ENCODE measurements at regions not wholly inside any gene's neighbourhood (a gene's known extent, or its start where the extent isn't known, plus 50 kb on each side); places are given as distances from the start of the nearest gene placed in this dataset.

DNA sequence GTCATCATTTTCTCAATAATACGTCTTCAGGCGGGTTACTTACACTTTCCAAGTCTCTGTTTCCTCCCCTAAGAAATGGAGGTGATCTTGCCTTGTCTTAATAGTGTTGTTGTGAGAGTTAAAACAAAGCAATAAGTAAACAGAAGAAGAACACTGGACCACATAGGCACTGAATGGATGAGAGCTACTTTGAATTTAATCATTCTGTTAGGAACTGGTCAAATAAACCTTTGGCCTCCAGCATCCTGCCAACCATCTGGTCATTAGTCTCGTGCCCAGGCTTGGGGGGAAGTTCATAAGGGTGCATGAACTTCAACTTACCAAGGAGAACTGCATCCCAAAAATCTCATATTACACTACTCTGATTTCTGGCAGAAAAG, 109.4 kb upstream of the C7orf33 start:
- Histone ChIP-seq H3K9me3 (no peaks in the 10 kb centered on the region), H3K4me1 (no peaks in the 10 kb centered on the region), H3K27me3 (peaks cover 0 to 2% of the 10 kb centered on the region in 2 donors), H3K27ac (no peak overlapping the region), H3K36me3 (no peaks in the 10 kb centered on the region), H3K4me3 (no peak overlapping the region)
- DNase-seq, result no peak
- TF ChIP-seq CTCF (IDR thresholded peaks at IDR 0.05), result no peak
- intact Hi-C loops (cut with DNase I; ENCODE audit: low total_unique reads), result no loop called here

GRCh38 chr7:148481971-148482626, 108.5 kb upstream of the C7orf33 start:
- no peak for TF ChIP-seq CTCF (IDR thresholded peaks at IDR 0.05)
- Histone ChIP-seq H3K4me1 (no peaks in the 10 kb centered on the region), H3K4me3 (no peak overlapping the region), H3K27me3 (peaks cover 0 to 7% of the 10 kb centered on the region in 2 donors), H3K9me3 (no peaks in the 10 kb centered on the region), H3K36me3 (no peaks in the 10 kb centered on the region), H3K27ac (no peak overlapping the region)
- intact Hi-C loops (cut with DNase I; ENCODE audit: low total_unique reads), result no loop called here
- DNase-seq, result no peak

- Histone ChIP-seq H3K36me3 (no peaks in the 10 kb centered on the region), H3K27me3 (peaks cover 0 to 10% of the 10 kb centered on the region in 2 donors), H3K4me1 (no peaks in the 10 kb centered on the region), H3K4me3 (no peak overlapping the region), H3K27ac (no peak overlapping the region), H3K9me3 (no peaks in the 10 kb centered on the region)
- no peak for TF ChIP-seq CTCF (IDR thresholded peaks at IDR 0.05)
- DNase-seq, result no peak
- intact Hi-C loops (cut with DNase I; ENCODE audit: low total_unique reads), result no loop called here
Observed at GRCh38 chr7:148483515-148484308, 106.9 kb upstream of the C7orf33 start.

DNA sequence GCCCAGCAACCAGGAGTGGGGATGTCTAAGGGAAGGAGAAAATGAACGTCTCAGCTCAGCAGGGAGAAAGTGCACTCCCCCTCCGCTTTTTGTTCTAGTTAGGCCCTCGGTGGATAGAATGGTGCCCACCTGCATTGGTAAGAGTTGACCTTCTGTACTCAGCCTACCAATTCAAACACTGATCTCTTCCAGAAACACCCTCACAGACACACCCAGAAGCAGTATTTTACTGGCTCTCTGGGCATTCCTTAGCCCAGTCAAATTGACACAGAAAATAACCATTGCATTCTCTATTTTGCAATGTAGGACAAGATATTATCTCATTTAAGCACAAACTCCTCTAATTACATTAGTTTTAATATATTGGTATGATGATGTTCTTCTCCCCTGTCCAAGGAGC, 106.1 kb upstream of the C7orf33 start:
- Histone ChIP-seq H3K27me3 (peaks cover 0 to 10% of the 10 kb centered on the region in 2 donors), H3K9me3 (no peaks in the 10 kb centered on the region), H3K27ac (no peak overlapping the region), H3K4me3 (no peak overlapping the region), H3K36me3 (no peaks in the 10 kb centered on the region), H3K4me1 (no peaks in the 10 kb centered on the region)
- intact Hi-C loops (cut with DNase I; ENCODE audit: low total_unique reads), result no loop called here
- no peak for TF ChIP-seq CTCF (IDR thresholded peaks at IDR 0.05)
- no peak for DNase-seq

GRCh38 chr7:148485618-148486017, 104.9 kb upstream of the C7orf33 start:
- DNase-seq, result no peak
- Histone ChIP-seq H3K4me3 (no peak overlapping the region), H3K4me1 (no peaks in the 10 kb centered on the region), H3K36me3 (no peaks in the 10 kb centered on the region), H3K9me3 (no peaks in the 10 kb centered on the region), H3K27me3 (peaks cover 0 to 18% of the 10 kb centered on the region in 2 donors), H3K27ac (no peak overlapping the region)
- TF ChIP-seq CTCF (IDR thresholded peaks at IDR 0.05), result no peak
- intact Hi-C loops (cut with DNase I; ENCODE audit: low total_unique reads), result no loop called here

Data from tibial artery (tissue), 4 donors.